Skeletal muscle cell (primary cell): ENCODE measurements at regions not wholly inside any gene's neighbourhood (a gene's known extent, or its start where the extent isn't known, plus 50 kb on each side); places are given as distances from the start of the nearest gene placed in this dataset.

Experiments
- DNase-seq: peaks from one replicate; pipeline ENCODE4 v3.0.0-alpha.2; 2010; ENCODE audit warnings: low read depth
- H3K4me3 ChIP-seq: 2 replicates; pipeline ENCODE4 v1.5.1; 2011; ENCODE audit warnings: low read depth, mild to moderate bottlenecking, control low read depth, low read length, moderate library complexity

DNA sequence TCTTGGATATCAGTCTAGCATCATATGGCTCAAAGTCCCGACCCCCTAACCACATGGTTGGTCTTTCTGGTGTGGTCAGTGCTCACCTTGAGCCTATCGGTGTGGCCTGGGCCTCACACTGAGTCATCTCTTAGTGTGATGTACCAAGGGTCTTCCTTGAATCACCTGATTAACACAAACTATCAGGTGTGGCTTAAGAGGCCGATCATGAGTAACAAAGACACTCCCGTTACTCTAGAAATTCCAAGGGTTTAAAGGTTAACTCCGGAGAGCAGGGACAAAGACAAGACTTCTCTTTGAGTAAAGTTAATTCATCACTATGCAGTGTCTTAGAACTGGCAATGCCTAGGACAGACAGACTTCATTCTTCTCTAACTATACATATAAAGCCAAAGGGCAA is 52.3 kb upstream of the ARMC3 start:
- no peak overlapping the region for H3K4me3 ChIP-seq
- DNase-seq = no peak

DNA sequence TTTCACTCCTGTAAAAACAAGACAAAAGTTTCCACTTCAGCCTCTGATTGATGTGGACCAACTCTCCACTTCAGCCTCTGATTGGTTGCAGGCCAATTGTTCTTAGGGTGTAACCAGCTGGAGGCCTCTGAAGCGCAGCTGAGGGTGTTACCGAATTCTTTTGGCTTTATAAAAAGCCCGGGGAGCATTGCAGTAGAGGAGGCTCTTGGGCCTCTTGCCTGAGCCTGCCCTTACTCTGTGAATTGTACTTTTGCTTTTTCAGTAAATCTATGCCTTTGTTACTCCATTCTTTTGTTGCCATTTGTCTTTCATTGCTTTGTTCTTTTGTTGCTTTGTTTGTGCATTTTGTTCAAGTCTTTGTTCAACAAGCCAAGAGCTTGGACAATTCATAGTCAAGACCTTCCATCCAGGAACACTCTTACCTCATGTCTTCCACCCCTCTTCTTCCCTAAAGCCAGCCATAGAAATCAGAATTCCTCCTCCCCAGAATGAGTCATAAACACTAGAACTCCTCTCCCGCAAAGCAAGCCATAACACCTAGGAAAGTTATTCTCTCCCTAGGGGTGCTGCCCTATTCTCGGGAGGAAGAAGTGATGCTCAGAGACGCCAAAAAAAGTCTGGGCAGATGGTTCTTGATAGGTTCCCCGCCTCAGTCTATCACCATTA is 53.5 kb upstream of the ARMC3 start:
- DNase-seq = no peak
- H3K4me3 ChIP-seq = no peak overlapping the region

DNA sequence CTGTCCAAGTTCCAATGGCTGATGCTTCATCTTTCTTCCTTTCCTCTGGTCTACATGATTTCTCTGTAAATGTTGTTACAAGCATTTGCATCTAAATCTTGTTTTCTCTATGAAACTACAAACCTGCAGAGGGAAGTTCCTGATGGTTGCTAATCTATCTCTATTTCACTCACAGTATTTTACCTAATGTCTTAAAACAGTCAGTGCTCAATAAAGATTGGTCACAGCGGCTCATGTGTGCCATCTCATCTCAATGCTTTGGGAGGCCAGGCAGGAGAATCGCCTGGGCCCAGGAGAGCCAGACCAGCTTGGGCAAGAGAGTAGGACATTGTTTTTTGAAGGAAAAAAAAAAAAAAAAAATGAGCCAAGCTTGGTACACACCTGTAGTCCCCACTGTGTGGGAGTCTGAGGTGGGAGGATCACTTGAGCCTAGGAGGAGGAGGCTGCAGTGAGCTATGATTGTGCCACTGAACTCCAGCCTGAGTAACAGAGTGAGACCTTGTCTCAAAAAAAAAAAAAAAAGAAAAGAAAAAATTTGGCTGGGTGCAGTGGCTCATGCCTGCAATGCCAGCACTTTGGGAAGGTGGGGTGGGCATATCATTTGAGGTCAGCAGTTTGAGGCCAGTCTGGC is 71.3 kb upstream of the ARMC3 start:
- no peak overlapping the region for H3K4me3 ChIP-seq
- DNase-seq = no peak

DNA sequence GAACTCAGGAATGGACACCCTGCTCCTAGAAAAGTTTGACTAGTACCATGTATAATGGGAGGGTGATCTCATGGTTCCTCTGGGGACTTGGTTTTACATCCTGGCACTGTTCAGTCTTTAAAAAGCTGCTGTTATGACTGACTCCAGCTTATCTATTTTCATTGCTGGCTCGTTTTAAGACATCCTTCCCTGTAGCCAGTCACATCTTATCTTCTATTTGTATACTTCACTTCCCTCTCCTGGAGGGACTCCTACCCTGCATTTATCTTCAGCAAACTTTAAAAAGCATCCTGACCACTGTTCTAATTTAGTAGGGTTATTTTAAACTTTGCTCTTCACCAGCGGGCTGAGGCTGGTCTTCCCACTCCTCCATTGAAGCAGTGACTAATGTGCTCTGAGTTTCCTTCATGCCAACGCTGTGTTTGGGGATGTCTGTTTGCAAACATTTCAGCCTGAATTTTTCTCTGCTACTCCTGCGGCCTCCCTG is 72.9 kb upstream of the ARMC3 start:
- DNase-seq = no peak
- no peak overlapping the region for H3K4me3 ChIP-seq

DNA sequence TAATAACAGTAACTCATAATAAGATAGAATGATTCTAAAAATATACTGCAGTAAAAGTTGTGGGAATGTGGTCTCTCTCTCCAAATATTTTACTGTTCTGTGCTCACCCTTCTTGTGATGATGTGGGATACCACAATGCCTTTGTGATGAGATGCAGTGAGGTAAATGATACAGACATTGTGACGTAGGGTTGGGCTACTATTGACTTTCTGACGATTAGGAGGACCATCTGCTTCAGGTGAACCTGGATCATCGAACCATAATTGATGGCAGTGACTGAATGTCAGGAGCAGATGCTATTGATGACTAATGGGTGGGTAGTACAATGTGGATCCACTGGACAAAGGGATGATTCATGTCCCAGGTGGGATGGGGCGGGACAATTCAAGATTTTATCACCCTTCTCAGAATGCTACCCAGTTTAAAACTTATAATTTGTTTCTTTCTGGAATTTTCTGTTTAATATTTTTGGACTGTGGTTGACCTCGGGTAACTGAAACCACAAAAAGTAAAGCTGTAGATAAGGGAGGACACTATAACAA is 73.9 kb upstream of the ARMC3 start:
- H3K4me3 ChIP-seq = no peak overlapping the region
- DNase-seq = no peak

DNA sequence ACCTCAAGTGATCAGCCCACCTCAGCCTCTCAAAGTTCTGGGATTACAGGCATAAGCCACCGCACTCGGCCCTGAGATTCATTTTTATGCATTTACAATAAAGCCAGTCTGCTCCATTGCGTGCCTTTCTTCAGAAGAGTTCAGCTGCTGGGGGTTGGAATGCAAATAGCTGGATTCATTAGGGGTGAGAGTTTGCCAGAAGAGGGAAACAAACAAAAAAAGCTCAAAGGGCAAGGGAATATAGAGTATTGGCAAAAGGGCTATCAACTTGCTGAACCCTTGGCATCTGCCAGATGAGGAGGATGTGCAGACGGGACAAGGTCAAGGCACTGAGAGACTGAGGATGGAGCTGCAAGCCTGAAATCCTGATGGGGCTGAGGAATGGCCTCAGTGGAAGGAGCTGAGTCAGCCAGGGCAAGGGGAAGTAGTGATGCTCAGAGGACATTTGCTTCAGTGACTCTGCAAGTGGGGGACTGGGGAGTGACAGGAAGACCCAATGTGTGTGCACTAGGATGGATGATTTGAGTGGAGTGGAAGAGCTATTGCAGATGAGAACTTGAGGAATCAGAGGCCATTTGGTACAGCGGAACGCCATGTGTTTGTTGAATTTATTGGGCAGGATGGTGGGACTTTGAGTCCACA is 75.0 kb upstream of the ARMC3 start:
- no peak for DNase-seq

DNA sequence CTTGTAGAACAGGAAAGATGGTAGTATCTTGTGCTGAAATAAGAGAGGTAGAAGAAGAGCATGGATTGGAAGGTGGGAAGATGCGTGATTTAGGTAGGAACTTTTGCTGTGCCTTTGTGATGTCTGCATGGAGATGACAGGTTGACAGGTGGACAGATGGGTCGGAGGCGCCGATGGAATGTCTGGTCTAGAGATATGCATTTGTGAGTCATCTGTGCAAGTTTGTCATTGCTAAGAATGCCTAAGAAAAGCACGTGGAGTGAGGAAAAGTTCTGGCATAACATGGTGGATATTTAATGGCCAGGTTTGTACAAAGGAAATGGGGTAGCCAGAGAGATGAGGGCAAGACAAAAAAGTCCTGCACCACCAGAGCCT is 76.0 kb upstream of the ARMC3 start:
- DNase-seq = no peak
- H3K4me3 ChIP-seq = no peak overlapping the region

More for the DNA sequence above, 75.0 kb upstream of the ARMC3 start:
- H3K4me3 ChIP-seq = no peak overlapping the region

DNA sequence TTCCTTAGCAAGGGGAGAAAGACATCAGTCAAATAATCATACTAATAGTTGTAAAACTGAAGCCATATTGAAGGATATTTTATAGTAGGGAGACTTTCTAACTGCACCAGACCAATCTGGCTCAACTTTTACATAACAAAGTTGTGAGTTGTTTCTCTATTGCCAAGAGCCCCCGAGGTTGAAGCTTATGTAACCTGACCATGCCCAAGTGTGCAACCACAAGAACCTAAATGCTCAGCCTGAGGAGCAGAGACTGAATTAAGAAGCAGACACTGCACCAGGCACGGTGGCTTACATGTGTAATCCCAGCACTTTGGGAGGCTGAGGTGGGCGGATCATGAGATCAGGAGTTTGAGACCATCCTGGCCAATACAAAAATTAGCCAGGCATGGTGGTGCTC is 77.3 kb upstream of the ARMC3 start:
- no peak overlapping the region for H3K4me3 ChIP-seq
- no peak for DNase-seq

DNA sequence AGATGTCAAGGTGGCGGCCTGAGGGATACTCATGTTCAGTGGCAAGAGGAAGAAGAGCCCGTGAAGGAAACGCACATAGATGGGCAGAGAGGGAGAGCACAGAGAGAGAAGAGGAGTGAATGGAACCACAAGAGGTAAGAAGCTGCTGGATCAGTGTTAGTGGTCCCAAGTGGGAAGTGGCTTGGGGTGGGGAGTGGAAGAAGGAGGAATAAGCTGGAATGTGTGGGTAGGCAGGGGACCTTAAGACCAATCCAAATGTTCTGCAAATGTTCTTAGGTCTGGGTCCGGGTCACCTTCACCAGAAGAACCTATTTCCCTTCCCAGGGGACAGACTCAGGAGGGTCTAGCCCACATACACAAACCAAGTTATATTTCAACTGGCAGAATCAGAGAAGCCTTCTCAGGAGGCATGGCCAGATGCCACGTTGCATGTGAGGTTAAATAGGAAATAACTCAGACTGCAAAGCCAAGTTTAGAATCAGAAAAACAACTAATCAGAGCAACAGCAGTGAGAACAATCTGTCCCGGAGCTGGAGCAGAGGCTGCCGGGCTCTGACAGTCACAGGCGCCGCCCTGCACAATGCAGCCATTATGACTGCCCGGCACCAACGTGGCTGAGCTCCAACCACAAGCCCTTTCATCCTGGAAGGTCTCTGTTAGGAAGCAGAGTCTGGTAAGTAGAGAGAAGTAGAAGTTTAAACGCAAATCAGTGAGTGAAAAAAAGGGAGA is 78.6 kb upstream of the ARMC3 start:
- no peak overlapping the region for H3K4me3 ChIP-seq
- DNase-seq = peak; percentile 13

DNA sequence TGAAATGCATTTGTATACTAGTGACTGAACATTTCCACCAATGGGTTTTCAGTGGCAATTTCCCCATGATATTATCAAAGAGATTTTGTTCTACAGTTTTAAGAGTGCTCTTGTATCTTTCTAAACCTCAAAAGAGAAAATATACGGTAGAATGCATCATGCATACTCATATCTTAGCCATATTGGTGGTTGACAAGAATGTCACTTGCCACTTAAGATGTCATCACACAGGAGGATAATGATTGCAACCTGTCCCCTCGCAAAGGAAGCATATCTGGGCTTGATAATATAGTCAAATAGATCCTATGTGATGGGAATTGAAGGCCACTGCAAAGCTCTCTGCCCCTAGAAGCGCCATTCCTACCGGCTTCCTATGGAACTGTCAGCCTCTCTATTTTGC is 79.3 kb upstream of the ARMC3 start:
- no peak overlapping the region for H3K4me3 ChIP-seq
- no peak for DNase-seq

DNA sequence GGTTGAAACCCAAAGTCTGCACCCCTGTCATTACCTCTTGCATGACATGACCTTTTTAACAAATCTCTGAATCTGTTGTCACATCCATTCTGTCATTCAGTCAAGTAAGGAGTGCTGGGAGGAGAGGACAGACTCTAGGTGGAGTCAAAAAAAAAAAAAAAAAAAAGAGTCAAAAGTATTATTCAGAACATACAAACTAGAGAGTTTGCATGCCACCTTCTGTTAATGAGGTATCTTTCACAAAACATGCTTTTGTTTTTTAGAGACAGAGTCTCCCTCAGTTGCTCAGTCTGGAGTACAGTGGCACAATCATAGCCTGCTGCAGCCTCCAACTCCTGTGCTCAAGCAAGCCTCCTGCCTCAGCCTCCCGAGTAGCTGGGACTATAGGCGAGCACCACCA is 81.6 kb upstream of the ARMC3 start:
- no peak overlapping the region for H3K4me3 ChIP-seq
- no peak for DNase-seq

DNA sequence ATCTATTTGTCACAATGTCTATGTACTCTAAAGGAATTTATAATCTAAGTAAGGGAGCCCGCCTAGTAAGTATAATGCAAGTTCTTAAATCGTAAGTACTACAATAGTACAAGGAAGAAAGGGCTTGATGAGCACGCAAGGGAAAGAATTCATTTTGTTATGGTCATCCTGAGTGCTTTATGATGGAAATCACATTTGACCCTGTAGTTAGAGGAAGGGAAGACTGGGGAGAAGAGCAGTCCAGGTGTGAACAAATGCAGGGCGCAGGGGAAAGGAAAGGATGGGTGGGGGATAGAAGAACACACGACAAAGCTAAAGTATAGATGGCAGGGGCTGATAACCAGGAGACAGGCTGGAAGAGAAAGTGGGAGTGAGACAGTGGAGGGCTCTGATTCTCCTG is 88.2 kb upstream of the ARMC3 start:
- no peak overlapping the region for H3K4me3 ChIP-seq
- DNase-seq = no peak

DNA sequence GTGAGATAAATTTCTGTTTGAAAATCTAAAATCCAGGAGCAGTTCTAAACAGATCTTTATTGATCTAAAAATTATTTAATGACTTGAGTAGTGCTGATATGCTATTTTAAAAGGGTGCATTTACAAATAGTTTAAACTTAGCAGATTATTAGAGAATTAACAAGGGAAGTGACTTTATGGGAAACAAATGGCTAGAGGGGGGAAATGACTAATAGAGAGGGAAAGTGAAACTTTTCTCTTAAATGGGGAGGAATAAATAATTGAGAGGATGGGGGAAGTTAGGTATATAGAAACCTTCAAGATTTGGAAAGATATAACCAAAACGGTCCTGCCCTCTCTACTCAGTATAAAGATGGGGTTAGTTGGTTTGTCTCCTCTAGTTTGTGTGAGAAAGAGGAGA is 90.1 kb upstream of the ARMC3 start:
- no peak for DNase-seq
- no peak overlapping the region for H3K4me3 ChIP-seq

DNA sequence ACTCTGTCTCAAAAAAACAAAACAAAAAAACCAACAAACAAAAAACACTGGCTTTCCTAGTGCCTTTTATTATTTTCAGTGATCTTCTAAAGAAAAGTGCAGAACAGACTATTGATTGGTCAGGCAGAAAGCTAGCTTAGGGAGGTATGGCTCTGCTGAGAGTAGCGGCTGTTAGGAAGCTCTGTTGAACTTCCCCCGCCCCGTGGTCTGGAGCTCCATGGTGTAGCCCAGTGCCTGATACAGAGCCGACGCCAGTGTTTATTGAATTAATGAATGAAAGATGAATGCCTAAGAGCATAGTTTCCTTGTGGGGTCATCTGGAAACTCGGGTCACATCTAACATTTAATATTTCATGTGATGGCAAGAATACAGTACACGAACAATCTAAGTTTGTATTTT is 90.5 kb upstream of the ARMC3 start:
- no peak overlapping the region for H3K4me3 ChIP-seq
- DNase-seq = no peak

DNA sequence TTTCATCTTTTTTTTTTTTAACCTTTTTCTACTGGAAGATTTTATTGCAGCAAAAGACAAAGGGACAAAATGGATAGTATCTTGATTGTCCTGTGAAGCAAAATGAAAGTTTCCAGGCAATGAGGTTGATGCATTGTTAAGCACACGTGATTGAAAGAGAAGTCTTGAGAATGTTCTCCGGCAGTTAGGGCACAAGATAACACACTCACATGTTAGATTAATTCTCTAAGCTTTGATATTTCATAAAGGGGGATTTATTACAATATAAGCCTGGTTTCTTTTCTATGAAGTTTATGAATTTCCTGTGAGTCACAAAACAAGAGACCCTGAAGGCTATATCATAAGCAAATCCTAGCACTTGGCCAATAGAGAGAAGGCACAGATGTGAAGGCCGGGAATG is 93.4 kb upstream of the ARMC3 start:
- DNase-seq = no peak
- no peak overlapping the region for H3K4me3 ChIP-seq

DNA sequence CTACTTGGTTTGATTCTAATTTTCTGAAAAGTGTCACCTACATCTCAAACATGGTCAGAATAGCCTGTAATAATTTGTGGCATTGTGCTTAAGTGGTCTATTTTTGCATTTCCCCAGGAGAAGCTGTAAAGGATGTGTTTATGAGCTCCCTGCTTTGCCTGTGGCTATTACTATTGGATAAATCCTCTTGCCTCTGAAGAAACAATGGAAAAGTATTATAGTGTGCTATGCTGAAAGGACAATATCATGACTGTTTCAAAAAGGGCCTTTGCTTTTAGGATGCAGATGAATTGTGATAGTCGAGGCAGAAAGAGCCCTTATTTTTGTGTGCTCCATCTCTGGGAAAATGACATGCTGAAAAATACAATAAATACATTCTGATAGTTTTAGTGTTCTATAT is 94.1 kb upstream of the ARMC3 start:
- no peak for DNase-seq
- H3K4me3 ChIP-seq = no peak overlapping the region

DNA sequence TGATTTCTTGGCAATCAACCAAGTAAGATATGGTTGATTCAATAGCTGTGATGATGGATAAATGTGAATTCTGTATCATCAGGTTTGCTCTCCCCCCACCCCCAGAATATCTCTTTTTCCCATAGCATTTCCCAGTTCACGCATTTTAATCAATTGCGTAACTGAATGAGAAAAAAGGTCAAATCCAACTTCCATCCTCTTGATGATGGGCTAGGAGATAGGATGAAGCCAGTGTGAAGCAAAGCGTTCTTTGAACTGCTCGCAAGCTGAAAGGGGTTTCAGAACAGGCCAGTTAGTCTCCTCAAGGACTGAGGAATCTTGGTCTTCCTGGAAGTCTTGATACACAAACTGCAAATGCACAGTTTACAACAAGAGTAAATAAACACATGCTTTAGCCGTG is 94.5 kb upstream of the ARMC3 start:
- DNase-seq = no peak
- no peak overlapping the region for H3K4me3 ChIP-seq

DNA sequence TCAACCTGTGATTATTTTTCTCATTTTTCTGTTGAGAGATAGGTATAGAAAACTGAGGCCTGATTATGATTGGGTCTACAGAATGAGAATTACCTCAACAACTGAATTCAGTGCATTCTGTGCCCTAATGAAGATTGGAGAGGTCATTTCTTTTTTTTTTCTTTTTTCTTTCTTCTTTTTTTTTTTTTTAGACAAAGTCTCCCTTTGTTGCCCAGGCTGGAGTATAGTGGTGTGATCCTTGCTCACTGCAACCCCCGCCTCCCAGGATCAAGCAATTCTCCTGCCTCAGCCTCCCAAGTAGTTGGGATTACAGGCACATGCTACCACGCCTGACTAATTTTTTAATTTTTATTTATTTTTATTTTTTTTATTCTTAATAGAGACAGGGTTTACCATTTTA is 95.0 kb upstream of the ARMC3 start:
- no peak overlapping the region for H3K4me3 ChIP-seq
- DNase-seq = no peak

DNA sequence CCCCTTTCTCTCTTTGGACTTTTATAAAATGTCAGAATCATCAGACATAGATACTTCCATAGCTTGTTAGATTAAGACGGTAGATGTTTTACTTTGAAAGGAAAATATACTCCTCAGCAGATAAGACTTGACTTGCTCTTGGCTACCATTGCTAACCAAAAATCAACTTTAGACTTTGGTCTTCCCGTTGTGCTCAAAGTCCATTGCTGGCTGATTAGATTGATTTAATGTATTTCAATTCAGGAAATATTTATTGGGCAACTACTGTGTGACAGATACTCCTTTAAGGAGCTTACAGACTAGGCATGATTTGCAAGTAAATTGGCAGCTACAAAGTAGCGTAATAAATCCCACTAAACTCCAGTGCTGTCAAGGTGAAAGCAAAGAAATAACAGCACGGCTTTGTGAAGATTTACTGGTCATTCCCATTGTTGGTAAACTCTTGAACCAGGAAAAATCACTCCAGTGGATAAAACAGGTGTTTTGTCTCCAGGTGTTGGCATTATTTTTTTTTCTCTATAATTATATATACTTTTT is 95.7 kb upstream of the ARMC3 start:
- no peak overlapping the region for H3K4me3 ChIP-seq
- no peak for DNase-seq

DNA sequence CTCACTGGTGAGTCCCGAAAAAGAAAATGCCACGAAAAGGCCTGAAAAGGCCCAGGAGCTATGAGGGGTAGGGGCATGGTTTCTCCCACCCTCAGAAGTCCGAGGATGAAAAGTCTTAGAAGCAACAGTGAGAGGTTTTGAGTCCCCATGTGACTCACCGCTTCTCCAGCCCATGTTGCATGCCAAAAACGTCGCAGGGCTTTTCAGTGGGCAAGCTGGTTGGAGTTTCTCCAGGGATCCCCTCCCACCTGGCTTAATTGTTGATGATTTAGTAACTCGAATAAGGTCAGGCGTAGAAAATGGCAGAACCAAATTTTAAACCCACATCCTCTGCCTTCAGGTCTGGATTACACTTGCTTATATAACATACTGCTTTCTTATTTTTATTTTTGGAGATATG is 96.3 kb upstream of the ARMC3 start:
- no peak for DNase-seq
- H3K4me3 ChIP-seq = no peak overlapping the region
